Left colon (tissue), 2 donors: ENCODE measurements at regions not wholly inside any gene's neighbourhood (a gene's known extent, or its start where the extent isn't known, plus 50 kb on each side); places are given as distances from the start of the nearest gene placed in this dataset.

Source experiments
- ATAC-seq: fragments of 200-7000 bp; cut with Tn5 transposase; one replicate; pipeline ENCODE4 v1.9.1; 2020; ENCODE audit warnings: mild to moderate bottlenecking, moderate library complexity
- DNase-seq, 2 donors: peaks; one replicate each; pipeline ENCODE4 v3.0.0-alpha.2; 2020
- intact Hi-C, 2 donors: fragments of 100-400 bp; cut with DNase I in 1 of 2; cut with micrococcal nuclease in 1 of 2; formaldehyde crosslinking; loops; one replicate each; pipeline versions ENCODE4 v1.11.2 to v1.14.0; 2022; cut with DNase I, micrococcal nuclease
- donor health status: DM: no; HTN: no; CAD: no.
- donor health status: DM: yes; HTN: yes; CAD: no.

DNA sequence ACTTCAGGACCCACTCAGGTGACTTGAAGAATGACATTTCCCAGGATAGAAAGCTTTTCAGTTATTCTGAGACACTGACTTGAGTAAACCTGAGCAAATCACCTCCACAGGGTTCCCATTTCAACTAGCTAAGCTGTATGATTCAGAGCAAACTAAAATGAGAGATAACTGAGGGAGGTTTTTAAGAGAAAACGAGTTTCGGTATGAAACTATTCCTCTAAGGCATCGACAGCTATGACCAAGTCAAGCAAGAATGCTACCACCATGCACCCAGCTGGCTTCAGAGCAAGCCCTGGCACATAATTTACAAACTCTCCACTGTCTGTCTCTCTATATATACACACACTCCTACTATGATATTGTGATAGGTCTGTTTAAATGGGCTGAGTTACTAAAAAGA lies 75.4 kb downstream of the PERP start:
- no peak for DNase-seq
- intact Hi-C loops: no loop called here
- ATAC-seq: no peak

GRCh38 chr6:138032571-138032970 lies 74.6 kb downstream of the PERP start:
- ATAC-seq: no peak
- intact Hi-C loops: no loop called here

DNA sequence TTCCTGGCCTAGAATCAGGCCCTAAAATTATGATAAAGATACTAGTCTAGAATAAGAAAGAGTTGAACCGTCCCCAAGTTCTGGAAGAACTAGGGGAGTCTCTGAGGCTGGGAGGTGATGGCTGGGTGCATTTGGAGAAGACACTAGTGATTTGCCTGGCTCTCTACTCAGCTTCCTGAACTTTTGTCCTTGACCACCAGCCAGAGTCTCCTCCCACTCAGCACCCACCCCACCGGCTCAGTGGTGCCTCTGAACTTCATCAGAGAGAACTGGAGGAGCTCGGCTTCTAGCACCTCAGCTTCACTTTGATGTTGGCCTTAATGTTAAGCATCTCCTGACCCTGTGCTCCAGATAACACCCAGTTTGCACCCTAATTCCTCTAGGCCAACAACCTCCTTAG lies 73.0 kb downstream of the PERP start:
- DNase-seq (no peak), ATAC-seq (no peak)
- intact Hi-C loops: no loop called here

More at GRCh38 chr6:138032571-138032970, 74.6 kb downstream of the PERP start:
- no peak for DNase-seq

DNA sequence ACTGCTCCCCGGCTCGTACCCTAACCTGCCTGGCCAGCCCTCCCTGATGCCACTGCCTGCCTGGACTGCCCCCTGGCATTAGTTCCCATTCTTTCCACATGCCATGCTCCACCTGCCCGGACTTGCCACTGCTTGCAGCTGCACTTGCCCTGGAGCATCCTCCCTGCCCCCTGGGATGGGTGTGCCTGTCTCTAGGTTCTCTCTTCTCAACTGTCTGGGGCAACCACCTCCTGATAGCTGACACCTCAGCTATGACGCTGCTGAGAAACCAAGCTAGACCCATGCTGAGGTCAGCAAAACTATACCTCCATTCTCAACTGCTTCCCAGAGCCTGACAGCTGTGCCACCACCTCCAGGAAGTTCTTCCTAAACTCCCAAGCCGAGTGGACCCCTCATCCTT lies 72.1 kb downstream of the PERP start:
- intact Hi-C loops: no loop called here
- no peak for ATAC-seq
- DNase-seq: no peak

DNA sequence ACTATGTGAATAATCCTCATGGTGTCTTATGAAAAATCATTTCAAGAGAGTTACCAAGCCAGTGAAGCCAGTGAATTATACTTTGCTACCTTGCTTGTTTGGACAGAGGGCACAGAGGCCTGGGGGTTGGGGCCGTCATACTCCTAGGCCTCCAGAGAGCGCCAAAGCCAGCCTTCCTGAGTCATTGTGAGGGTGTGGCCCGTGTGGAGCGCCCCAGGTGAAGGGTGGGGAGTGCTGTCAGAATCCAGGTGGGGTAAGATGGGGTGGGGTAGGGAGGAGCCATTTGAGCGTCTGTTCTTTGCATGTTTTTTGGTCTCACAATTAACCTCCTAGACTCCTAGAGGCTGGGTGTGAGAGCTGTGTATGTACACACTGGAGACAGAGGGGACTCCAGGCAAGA lies 71.1 kb downstream of the PERP start:
- intact Hi-C loops: no loop called here
- DNase-seq (peak; percentile 32 to 47), ATAC-seq (peak; percentile 99)

GRCh38 chr6:138037009-138037504 lies 70.2 kb downstream of the PERP start:
- intact Hi-C loops: no loop called here
- ATAC-seq (no peak), DNase-seq (no peak)

- no peak for ATAC-seq
- intact Hi-C loops: no loop called here
Observed at GRCh38 chr6:138038142-138038870, 68.9 kb downstream of the PERP start.

More at GRCh38 chr6:138038142-138038870, 68.9 kb downstream of the PERP start:
- DNase-seq: no peak
